C4-2B (cell line): ENCODE measurements at regions not wholly inside any gene's neighbourhood (a gene's known extent, or its start where the extent isn't known, plus 50 kb on each side); places are given as distances from the start of the nearest gene placed in this dataset.

Source experiments
- H3K27ac ChIP-seq: fragments of 450-650 bp; 2 replicates; pipeline ENCODE4 v1.5.1; 2017
- CTCF ChIP-seq: fragments of 450-650 bp; conservative IDR thresholded peaks from 2 replicates; pipeline ENCODE4 v1.5.1; 2017; ENCODE audit warnings: mild to moderate bottlenecking
- ZFX ChIP-seq: fragments of 450-650 bp; IDR thresholded peaks from 2 replicates; pipeline ENCODE4 v1.6.1; 2017

GRCh38 chr13:90453342-90453741, 894.1 kb upstream of the MIR17HG start:
- H3K27ac ChIP-seq: no peak overlapping the region
- TF ChIP-seq CTCF (no peak), ZFX (no peak)

DNA sequence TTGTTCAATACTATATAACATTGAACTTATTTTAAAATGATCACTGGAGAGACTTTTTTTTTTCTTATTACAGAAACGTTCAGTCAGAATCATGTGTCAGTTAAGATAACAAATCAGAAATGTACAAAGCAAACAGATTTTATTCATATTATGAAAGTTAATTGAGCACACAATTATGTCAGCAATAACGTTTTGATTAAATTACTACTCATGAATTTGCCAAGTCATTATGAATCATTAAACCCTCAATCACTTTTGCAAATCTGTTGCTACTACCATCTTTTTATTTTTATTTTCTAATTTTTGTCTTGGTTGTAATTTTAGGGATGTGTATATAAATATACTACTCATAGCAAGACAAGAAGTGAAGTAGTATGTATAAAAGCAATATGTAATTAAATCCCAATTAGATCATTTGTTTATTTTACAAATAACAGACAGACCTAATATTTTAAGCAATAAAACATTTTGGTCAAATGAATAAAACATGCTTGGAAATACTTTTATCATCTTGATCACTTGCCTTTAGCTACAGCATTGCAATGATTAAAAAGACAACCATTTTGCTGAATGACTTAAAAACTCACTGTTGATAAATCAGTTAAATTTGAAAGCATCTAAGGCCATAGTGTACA, 893.4 kb upstream of the MIR17HG start:
- TF ChIP-seq CTCF (no peak), ZFX (no peak)
- no peak overlapping the region for H3K27ac ChIP-seq

- no peak overlapping the region for H3K27ac ChIP-seq
These were observed 892.4 kb upstream of the MIR17HG start for GRCh38 chr13:90455067-90455466.

GRCh38 chr13:90455823-90456222, 891.7 kb upstream of the MIR17HG start:
- H3K27ac ChIP-seq: no peak overlapping the region
- no peak for TF ChIP-seq CTCF
- TF ChIP-seq ZFX: no peak

More at GRCh38 chr13:90455067-90455466, 892.4 kb upstream of the MIR17HG start:
- TF ChIP-seq ZFX (no peak), CTCF (no peak)

DNA sequence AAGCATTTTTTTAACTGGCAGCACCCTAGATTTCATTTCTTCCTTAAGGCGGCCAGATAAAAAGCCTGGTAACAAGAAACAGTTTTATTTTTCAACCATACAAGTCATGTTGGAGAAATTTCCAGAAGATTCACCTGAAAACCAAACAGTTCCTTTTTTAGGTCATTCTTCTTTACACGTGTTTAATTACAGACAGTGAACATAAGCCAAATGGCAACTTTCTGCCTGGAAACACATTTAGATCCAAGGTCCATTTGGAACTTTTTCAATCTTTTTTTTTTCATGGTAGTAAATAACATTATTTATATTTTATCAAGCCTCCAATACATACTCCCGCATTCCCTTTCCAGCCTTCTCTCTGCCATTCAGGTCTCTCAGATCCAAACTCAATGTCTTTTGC, 886.1 kb upstream of the MIR17HG start:
- H3K27ac ChIP-seq: no peak overlapping the region
- TF ChIP-seq ZFX (no peak), CTCF (no peak)

GRCh38 chr13:90477216-90477615, 870.3 kb upstream of the MIR17HG start:
- H3K27ac ChIP-seq: no peak overlapping the region
- TF ChIP-seq CTCF (no peak), ZFX (no peak)

DNA sequence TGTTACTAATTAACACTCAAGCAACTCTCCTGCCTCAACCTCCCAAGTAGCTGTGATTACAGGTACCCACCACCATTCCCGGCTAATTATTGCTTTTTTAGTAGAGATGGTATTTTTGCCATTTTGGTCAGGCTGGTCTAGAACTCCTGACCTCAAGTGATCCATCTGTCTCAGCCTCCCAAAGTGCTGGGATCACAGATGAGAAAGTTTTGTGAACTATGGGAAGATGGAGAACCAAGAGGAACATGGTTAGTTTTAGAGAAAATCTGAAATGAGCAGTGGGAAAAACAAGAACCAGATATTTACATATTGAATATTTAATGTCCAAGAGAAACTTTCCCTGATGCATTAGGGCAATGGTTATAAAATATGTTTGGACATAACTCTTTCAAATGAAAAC, 863.6 kb upstream of the MIR17HG start:
- no peak overlapping the region for H3K27ac ChIP-seq
- TF ChIP-seq ZFX: no peak
- no peak for TF ChIP-seq CTCF
